ENCODE measurements at regions not wholly inside any gene's neighbourhood (a gene's known extent, or its start where the extent isn't known, plus 50 kb on each side); places are given as distances from the start of the nearest gene placed in this dataset.
"Not testable (repeated sequence)": the region's sequence is repeated elsewhere in the genome, so short reads cannot be mapped to it uniquely, and the experiment has no call there.

DNA sequence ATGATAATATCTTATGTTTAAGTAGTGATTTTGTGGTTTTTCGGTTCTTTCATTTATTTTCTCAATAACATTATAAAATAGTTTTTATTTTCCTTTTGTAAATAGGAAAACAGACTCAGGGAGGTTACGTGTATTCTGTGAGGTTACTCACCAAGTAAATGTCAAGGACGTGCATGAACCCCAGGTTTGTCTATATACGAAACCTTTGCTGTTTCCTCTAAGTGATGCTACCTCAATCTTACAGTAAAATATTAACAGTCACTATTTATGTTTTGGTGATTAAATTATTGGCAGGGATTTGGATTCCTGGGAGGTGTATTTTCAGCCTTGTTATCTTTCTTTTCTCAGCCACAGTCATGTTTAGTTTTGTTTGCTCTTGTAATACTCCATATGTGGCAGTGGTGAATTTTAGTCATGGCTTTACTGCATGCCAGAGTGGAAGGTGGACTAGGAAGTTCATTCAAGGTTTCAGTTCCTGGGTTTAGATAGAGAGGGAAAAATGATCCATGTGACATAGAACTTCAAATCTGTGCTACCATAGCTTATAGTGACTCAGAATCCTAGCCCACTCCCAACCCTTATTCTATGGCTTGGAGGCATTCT lies 139.9 kb downstream of the ARL4A start:
- in situ Hi-C loops (cut with HindIII; ENCODE audit: low sequenced_read_pairs) = no loop called here

GRCh38 chr7:12827920-12828319 lies 140.5 kb downstream of the ARL4A start:
- in situ Hi-C loops (cut with HindIII; ENCODE audit: low sequenced_read_pairs) = no loop called here

DNA sequence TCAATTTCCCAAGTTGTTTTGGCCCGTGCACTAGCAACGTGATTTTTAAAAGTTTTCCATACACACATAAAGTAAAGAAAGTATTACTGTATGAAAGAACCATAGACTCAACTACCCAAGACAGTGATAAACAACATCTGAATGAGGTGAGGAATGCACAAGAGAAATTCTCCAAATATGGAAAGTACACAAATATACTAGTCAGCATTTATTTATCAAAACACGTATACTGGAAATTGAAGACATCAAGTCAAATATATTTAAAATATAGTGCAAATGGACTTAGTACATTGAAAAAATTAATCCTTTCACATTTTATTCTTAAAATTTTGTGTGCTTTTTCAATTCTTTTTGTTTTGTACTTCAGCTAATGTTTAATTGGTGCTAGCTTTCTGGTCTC lies 143.6 kb downstream of the ARL4A start:
- in situ Hi-C loops (cut with HindIII; ENCODE audit: low sequenced_read_pairs) = no loop called here

DNA sequence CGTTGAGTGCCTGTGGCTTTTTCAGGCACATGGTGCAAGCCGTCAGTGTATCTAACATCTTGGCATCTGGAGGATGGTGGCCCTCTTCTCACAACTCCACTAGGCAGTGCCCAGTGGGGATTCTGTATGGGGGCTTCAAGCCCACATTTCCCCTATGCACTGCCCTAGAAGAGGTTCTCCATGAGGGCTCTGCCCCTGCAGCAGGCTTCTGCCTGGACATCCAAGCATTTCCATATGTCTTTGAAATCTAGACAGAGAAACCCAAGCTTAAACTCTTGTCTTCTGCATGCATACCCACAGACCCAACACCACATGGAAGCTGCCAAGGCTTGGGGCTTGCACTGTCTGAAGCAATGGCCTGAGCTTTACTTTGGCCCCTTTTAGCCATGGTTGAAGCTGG lies 146.4 kb downstream of the ARL4A start:
- in situ Hi-C loops (cut with HindIII; ENCODE audit: low sequenced_read_pairs) = no loop called here

GRCh38 chr7:12834782-12835181 lies 147.3 kb downstream of the ARL4A start:
- in situ Hi-C loops (cut with HindIII; ENCODE audit: low sequenced_read_pairs) = no loop called here

- in situ Hi-C loops (cut with HindIII; ENCODE audit: low sequenced_read_pairs) = no loop called here
Observed at GRCh38 chr7:12839508-12840153, 152.2 kb downstream of the ARL4A start.

- in situ Hi-C loops (cut with HindIII; ENCODE audit: low sequenced_read_pairs) = not testable (repeated sequence)
Observed at GRCh38 chr7:12844732-12845131, 157.3 kb downstream of the ARL4A start.

DNA sequence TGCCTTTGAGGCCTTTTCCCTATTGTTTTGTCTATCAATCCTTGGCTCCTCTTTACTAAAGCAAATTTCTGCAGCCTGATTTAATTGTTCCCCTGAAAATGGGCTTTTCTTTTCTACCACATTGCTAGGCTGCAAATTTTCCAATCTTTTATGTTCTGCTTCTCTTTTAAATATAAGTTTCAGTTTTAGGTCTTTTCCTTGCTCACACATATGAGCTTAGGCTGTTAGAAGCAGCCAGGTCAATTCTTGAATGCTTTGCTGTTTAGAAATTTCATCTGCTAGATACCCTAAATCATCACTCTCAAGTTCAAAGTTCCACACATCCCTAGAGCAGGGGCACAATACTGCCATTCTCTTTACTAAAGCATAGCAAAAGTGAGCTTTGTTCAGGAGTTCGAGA lies 159.6 kb downstream of the ARL4A start:
- in situ Hi-C loops (cut with HindIII; ENCODE audit: low sequenced_read_pairs) = no loop called here

DNA sequence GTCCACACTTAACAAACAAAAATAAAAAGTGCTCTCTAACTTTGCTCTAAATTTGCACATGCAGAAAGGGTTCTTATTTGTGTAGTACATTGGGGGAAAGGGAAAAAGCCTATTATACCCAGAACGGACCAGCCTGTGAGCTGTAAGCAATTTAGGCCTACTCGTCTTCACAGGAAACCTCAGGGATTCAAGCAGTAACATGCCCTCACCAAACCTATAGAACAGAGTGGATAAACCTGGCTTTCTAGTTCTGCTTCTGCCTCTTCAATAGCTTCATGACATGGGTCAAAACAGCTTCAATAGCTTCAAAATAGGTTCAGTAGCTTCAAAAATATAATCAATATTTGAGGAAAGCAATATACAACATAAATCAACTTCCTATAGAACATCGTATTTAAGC lies 163.7 kb downstream of the ARL4A start:
- in situ Hi-C loops (cut with HindIII; ENCODE audit: low sequenced_read_pairs) = no loop called here

GRCh38 chr7:12851841-12852240 lies 164.4 kb downstream of the ARL4A start:
- in situ Hi-C loops (cut with HindIII; ENCODE audit: low sequenced_read_pairs) = no loop called here

DNA sequence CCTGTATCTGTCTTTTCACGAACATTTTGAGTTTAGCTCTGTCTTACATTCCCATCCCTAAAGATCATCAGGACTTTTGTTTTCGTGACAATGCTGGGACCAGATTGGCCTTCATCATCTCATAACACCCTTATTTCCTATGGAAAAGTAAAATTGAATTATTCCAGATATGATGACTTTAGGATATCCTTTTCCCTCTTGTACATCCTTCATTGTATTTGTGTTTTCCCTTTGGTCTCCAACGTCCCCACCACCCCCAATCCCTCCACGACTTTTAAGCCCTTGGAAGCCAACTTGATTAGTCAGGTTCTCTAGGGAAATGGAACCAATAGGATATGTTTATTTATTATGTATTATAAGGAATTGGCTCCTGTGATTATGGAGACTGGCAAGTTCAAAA lies 167.6 kb downstream of the ARL4A start:
- in situ Hi-C loops (cut with HindIII; ENCODE audit: low sequenced_read_pairs) = no loop called here

DNA sequence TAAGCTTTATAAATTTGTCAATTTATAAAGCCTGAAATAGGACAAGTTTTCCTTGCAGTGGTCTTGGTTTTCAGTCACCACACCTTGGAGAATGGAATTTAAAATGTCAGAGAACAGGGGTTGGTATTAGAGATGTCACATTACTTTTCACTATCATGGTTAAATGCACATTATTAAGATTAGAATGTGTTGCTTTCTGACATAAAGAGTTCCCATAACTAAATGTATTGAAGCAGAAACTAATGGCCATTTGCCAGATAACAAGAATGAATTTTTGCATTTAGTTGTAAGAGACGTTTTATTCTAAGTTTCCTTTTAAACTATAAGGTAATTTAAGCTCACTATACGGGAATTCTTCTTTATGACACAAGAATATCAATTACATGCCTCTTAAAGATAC lies 172.3 kb downstream of the ARL4A start:
- in situ Hi-C loops (cut with HindIII; ENCODE audit: low sequenced_read_pairs) = loop anchor here (5.0 kb wide), 1 partner anchor 53 kb away; no protein-coding TSS in a partner anchor

- in situ Hi-C loops (cut with HindIII; ENCODE audit: low sequenced_read_pairs) = loop anchor here (5.0 kb wide), 1 partner anchor 51 kb away; no protein-coding TSS in a partner anchor
Observed at GRCh38 chr7:12861070-12861469, 173.6 kb downstream of the ARL4A start.

DNA sequence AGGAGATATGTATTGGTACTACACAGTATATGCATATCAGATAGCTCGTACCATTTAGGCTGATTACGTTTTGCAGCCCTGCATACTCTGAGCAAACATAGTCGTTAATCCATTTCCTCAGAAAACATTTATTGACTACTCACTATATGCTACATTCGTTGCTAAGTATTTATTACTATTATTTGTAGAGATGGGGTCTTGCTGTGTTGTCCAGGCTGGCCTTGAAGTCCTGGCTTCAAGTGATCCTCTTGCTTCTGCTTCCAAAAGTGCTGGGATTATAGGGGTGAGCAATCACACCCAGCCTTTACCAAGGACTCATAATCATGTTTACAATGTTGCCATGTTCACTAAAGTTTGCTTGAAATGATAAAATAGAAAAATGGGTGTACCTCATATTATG lies 174.7 kb downstream of the ARL4A start:
- in situ Hi-C loops (cut with HindIII; ENCODE audit: low sequenced_read_pairs) = loop anchor here (5.0 kb wide), 1 partner anchor 50 kb away; no protein-coding TSS in a partner anchor

- in situ Hi-C loops (cut with HindIII; ENCODE audit: low sequenced_read_pairs) = loop anchor here (5.0 kb wide), 1 partner anchor 48 kb away; no protein-coding TSS in a partner anchor
Observed at GRCh38 chr7:12864470-12865046, 177.1 kb downstream of the ARL4A start.

- in situ Hi-C loops (cut with HindIII; ENCODE audit: low sequenced_read_pairs) = no loop called here
Observed at GRCh38 chr7:12865593-12865992, 178.2 kb downstream of the ARL4A start.

GRCh38 chr7:12866207-12866606 lies 178.8 kb downstream of the ARL4A start:
- in situ Hi-C loops (cut with HindIII; ENCODE audit: low sequenced_read_pairs) = no loop called here

DNA sequence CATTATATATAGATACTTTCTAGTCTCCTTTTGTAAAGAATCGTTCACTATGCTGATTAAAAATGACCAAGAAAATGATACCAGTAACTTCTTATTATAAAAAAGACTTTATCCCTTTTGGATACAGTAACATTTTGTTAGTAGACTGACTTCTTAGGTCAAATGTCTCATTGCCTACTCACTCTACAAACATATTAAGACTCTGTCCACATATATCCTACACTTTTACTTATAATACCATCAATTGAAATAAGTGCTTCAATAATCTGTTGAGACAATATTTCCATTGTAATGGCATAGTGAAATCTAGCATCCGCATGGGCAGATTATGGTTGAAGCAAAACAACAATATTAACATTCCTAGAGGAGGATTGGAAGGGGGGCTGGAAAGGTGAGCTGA lies 180.6 kb downstream of the ARL4A start:
- in situ Hi-C loops (cut with HindIII; ENCODE audit: low sequenced_read_pairs) = no loop called here

- in situ Hi-C loops (cut with HindIII; ENCODE audit: low sequenced_read_pairs) = no loop called here
Observed at GRCh38 chr7:12870219-12870618, 182.8 kb downstream of the ARL4A start.

DNA sequence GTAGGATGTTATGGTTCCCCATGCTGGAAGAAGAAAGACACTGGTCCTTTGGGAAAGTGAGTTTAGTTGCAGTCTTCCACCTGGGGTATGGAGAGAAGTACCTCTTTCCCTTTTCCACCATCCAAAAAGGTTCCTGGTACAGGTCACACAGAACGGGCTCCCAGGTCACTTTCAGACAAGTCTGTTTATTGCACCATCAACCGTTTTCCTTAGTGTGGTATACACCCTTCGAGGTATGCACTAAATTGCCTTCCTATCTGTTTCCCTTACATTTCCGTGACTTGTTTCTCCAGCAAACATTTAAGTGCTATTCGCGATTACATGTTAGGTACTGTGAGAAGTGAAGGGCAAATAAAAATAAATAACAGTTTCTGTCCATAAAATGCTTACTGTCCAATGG lies 185.1 kb downstream of the ARL4A start:
- in situ Hi-C loops (cut with HindIII; ENCODE audit: low sequenced_read_pairs) = no loop called here

DNA sequence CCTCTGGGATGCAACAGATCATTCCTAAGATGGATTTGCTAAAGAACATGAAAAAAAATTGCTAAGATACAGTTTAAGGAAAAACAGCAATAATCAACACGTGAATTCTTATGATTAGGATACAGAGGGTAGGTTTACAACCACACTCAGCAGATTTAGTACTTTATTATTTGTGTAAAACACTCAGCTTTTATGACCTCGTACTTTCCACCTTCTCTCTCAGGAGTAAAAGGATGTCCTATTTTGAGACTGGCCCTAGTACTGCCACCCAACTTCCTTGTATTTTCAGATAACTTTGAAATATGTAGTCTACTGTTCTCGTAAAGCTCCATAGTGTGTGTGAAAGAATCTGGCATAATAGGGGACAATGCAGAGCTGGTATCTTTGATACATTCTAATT lies 186.1 kb downstream of the ARL4A start:
- in situ Hi-C loops (cut with HindIII; ENCODE audit: low sequenced_read_pairs) = no loop called here

GRCh38 chr7:12879139-12879538 lies 191.7 kb downstream of the ARL4A start:
- in situ Hi-C loops (cut with HindIII; ENCODE audit: low sequenced_read_pairs) = no loop called here

Data from endothelial cell of hepatic sinusoid (primary cell).